Spleen (tissue), 11 donors: ENCODE measurements at regions not wholly inside any gene's neighbourhood (a gene's known extent, or its start where the extent isn't known, plus 50 kb on each side); places are given as distances from the start of the nearest gene placed in this dataset.

ENCODE experiments used
- DNase-seq: peaks from one replicate; pipeline ENCODE4 v3.0.0-alpha.2; 2020
- H3K27ac ChIP-seq, 8 donors: fragments of 200-600 bp; sonication (generic) in 7 of 8; 1 replicate in 4 of 8; 2 replicates in 4 of 8; pipeline versions ENCODE4 v1.5.0 to v1.8.0; 2016 to 2021; ENCODE audit warnings: inconsistent platforms in 4 of 8, mild to moderate bottlenecking in 4 of 8, moderate library complexity in 1 of 8
- H3K27me3 ChIP-seq, 7 donors: fragments of 200-600 bp; sonication (generic) in 6 of 7; replicated peaks in 1 of 7; 1 replicate in 4 of 7; 2 replicates in 3 of 7; pipeline versions ENCODE4 v1.5.0 to v1.8.0; 2016 to 2021; ENCODE audit warnings: inconsistent platforms in 3 of 7, mild to moderate bottlenecking in 1 of 7
- H3K36me3 ChIP-seq, 6 donors: fragments of 200-600 bp; sonication (generic) in 5 of 6; 1 replicate in 4 of 6; 2 replicates in 2 of 6; pipeline versions ENCODE4 v1.5.0 to v1.8.0; 2016 to 2021; ENCODE audit warnings: inconsistent platforms in 2 of 6
- H3K4me1 ChIP-seq, 6 donors: fragments of 200-600 bp; sonication (generic) in 5 of 6; 1 replicate in 3 of 6; 2 replicates in 3 of 6; pipeline versions ENCODE4 v1.5.0 to v1.8.0; 2016 to 2021; ENCODE audit warnings: inconsistent platforms in 3 of 6
- H3K4me3 ChIP-seq, 8 donors: fragments of 200-600 bp; sonication (generic) in 7 of 8; 1 replicate in 4 of 8; 2 replicates in 4 of 8; pipeline versions ENCODE4 v1.5.0 to v1.8.0; 2016 to 2021; ENCODE audit warnings: inconsistent platforms in 4 of 8, mild to moderate bottlenecking in 4 of 8, moderate library complexity in 2 of 8
- H3K9me3 ChIP-seq, 8 donors: fragments of 200-600 bp; sonication (generic) in 7 of 8; 1 replicate in 4 of 8; 2 replicates in 4 of 8; pipeline versions ENCODE4 v1.5.0 to v1.8.0; 2016 to 2021; ENCODE audit warnings: inconsistent platforms in 4 of 8
- POLR2A ChIP-seq, 3 donors: fragments of 450-650 bp; IDR thresholded peaks; one replicate each; pipeline ENCODE4 v1.5.1; 2017; ENCODE audit warnings: antibody characterized with exemption in 3 of 3, mild to moderate bottlenecking in 1 of 3
- POLR2AphosphoS5 ChIP-seq, 3 donors: sonication (generic); formaldehyde crosslinking; IDR thresholded peaks; one replicate each; pipeline ENCODE4 v1.5.1; 2017; ENCODE audit warnings: antibody characterized with exemption in 3 of 3
- WGBS, 5 donors: extraction: QIAGEN DNeasy Blood & Tissue Kit in 3 of 5; methylation state at CpG; one replicate each; pipeline versions ENCODE4 v1.1.5 to v1.1.7; 2013 to 2018; 5-methylcytosine and 5-hydroxymethylcytosine counted together
- intact Hi-C: fragments of 100-400 bp; cut with DNase I; formaldehyde crosslinking; loops from one replicate; pipeline ENCODE4 v1.15.0; 2023; ENCODE audit warnings: low total_unique reads
- TF ChIP-seq, protein P1 (sequence below), 11 experiments: fragments of 200-600 bp in 7 of 11; fragments of 450-650 bp in 4 of 11; sonication (generic) in 4 of 11; IDR thresholded peaks in 8 of 11; conservative IDR thresholded peaks in 3 of 11; 1 replicate in 7 of 11; 2 replicates in 4 of 11; pipeline versions ENCODE4 v1.4.0 to v1.8.0; 2016 to 2021; ENCODE audit warnings: antibody characterized with exemption in 11 of 11, inconsistent platforms in 4 of 11, mild to moderate bottlenecking in 1 of 11
- donor health status: healthy with polysubstance abuse.
- donor health status: DM: no; HTN: no; CAD: no; lungs with moderate emphysema.
- donor health status: DM: no; HTN: no; CAD: no.
- donor health status: Bipolar disorder and iron deficiency.
- donor health status: healthy.
- donor health status: DM: no; HTN: no; CAD: no.
- donor health status: DM: yes; HTN: yes; CAD: no.

DNA sequence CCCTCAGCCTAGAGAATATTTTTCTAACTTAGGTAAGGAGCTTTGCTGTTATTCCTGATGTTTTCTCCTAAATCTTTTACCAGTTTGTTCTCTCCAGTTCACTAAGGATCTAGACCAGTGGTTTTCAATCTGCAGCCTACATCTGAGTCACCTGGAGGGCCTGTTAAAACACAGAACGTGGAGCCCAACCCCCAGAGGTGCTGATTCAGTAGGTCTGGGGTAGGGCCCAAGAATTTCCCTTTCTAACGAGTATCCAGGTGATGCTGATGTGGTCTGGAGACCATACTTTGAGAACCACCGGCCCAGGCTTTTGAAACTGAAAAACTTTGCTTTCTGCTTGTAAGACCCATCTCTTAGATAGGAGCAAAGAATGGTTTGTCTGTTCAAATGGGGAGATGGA lies 51.2 kb upstream of the KMT2E start:
- WGBS, 5 donors, result 66 to 78% (median 69%) methylated on average over 3 of the region's 3 CpGs
- H3K9me3 ChIP-seq, result no peaks in the 10 kb centered on the region
- TF ChIP-seq, protein P1, sequence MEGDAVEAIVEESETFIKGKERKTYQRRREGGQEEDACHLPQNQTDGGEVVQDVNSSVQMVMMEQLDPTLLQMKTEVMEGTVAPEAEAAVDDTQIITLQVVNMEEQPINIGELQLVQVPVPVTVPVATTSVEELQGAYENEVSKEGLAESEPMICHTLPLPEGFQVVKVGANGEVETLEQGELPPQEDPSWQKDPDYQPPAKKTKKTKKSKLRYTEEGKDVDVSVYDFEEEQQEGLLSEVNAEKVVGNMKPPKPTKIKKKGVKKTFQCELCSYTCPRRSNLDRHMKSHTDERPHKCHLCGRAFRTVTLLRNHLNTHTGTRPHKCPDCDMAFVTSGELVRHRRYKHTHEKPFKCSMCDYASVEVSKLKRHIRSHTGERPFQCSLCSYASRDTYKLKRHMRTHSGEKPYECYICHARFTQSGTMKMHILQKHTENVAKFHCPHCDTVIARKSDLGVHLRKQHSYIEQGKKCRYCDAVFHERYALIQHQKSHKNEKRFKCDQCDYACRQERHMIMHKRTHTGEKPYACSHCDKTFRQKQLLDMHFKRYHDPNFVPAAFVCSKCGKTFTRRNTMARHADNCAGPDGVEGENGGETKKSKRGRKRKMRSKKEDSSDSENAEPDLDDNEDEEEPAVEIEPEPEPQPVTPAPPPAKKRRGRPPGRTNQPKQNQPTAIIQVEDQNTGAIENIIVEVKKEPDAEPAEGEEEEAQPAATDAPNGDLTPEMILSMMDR (IDR thresholded peaks at IDR 0.05 in 8 of 11, conservative IDR thresholded peaks at IDR 0.05 in 3 of 11), result no peak
- TF ChIP-seq POLR2A (IDR thresholded peaks at IDR 0.05) (no peak), POLR2AphosphoS5 (IDR thresholded peaks at IDR 0.05) (no peak)
- no peak for DNase-seq
- intact Hi-C loops, result no loop called here
- peak overlapping the region in 3 of 8 donors; percentile 66 to 82 (median 70) for H3K27ac ChIP-seq
- peaks cover 0 to 35% (median 0%) of the 10 kb centered on the region in 6 donors for H3K36me3 ChIP-seq
- H3K4me3 ChIP-seq, result no peak overlapping the region
- H3K4me1 ChIP-seq, result peaks cover 8 to 48% (median 30%) of the 10 kb centered on the region in 6 donors
- H3K27me3 ChIP-seq, result no peaks in the 10 kb centered on the region

GRCh38 chr7:104963378-104963990 lies 50.5 kb upstream of the KMT2E start:
- Histone ChIP-seq H3K4me1 (peaks cover 8 to 48% (median 30%) of the 10 kb centered on the region in 6 donors), H3K9me3 (no peaks in the 10 kb centered on the region), H3K4me3 (no peak overlapping the region), H3K36me3 (peaks cover 0 to 35% (median 0%) of the 10 kb centered on the region in 6 donors), H3K27ac (peak overlapping the region in 1 of 8 donors; percentile 82), H3K27me3 (no peaks in the 10 kb centered on the region)
- no peak for DNase-seq
- WGBS, 5 donors, result 72 to 93% (median 77%) methylated on average over 2 of the region's 2 CpGs
- TF ChIP-seq, protein P1 (IDR thresholded peaks at IDR 0.05 in 8 of 11, conservative IDR thresholded peaks at IDR 0.05 in 3 of 11), result no peak
- no peak for TF ChIP-seq POLR2AphosphoS5 (IDR thresholded peaks at IDR 0.05)
- no peak for TF ChIP-seq POLR2A (IDR thresholded peaks at IDR 0.05)
- intact Hi-C loops, result no loop called here

DNA sequence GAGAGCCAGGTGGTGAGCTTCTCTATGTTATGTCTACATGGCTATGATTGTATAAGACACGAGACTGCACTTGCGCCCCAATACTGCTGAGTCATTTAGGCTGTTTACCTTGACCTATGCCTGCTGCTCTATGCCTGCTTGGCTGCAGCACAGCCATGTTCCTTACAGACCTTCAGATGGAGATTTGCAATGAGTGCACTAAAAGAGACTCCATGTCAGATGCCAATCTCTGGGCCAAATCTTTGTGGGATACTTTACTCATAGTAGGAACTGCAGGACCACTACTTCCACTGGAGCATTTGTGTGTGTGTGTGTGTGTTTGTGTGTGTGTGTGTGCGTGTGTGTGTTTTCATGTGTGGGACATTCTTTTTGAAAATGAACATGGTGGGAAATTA lies 50.0 kb upstream of the KMT2E start:
- H3K4me3 ChIP-seq, result no peak overlapping the region
- 60 to 79% (median 68%) methylated on average over 3 of the region's 3 CpGs for WGBS, 5 donors
- H3K9me3 ChIP-seq, result no peaks in the 10 kb centered on the region
- no peak for DNase-seq
- no peak for TF ChIP-seq POLR2A (IDR thresholded peaks at IDR 0.05)
- TF ChIP-seq, protein P1 (IDR thresholded peaks at IDR 0.05 in 8 of 11, conservative IDR thresholded peaks at IDR 0.05 in 3 of 11), result no peak
- no peak for TF ChIP-seq POLR2AphosphoS5 (IDR thresholded peaks at IDR 0.05)
- H3K27ac ChIP-seq, result peak overlapping the region in 1 of 8 donors; percentile 82
- no peaks in the 10 kb centered on the region for H3K27me3 ChIP-seq
- peaks cover 8 to 48% (median 30%) of the 10 kb centered on the region in 6 donors for H3K4me1 ChIP-seq
- intact Hi-C loops, result no loop called here
- H3K36me3 ChIP-seq, result peaks cover 0 to 35% (median 0%) of the 10 kb centered on the region in 6 donors
